GM10266 (cell line): ENCODE measurements at regions not wholly inside any gene's neighbourhood (a gene's known extent, or its start where the extent isn't known, plus 50 kb on each side); places are given as distances from the start of the nearest gene placed in this dataset.

Experiments
- DNase-seq: peaks from one replicate; pipeline ENCODE4 v3.0.0; 2012; ENCODE audit errors: extremely low spot score
- TF ChIP-seq, protein P1 (sequence below): IDR thresholded peaks from 2 replicates; pipeline ENCODE4 v1.5.1; 2012; ENCODE audit warnings: mild to moderate bottlenecking, low read depth; ENCODE audit not compliant: control insufficient read depth, insufficient read depth; ENCODE audit errors: missing control alignments

- no peak for DNase-seq
- TF ChIP-seq, protein P1, sequence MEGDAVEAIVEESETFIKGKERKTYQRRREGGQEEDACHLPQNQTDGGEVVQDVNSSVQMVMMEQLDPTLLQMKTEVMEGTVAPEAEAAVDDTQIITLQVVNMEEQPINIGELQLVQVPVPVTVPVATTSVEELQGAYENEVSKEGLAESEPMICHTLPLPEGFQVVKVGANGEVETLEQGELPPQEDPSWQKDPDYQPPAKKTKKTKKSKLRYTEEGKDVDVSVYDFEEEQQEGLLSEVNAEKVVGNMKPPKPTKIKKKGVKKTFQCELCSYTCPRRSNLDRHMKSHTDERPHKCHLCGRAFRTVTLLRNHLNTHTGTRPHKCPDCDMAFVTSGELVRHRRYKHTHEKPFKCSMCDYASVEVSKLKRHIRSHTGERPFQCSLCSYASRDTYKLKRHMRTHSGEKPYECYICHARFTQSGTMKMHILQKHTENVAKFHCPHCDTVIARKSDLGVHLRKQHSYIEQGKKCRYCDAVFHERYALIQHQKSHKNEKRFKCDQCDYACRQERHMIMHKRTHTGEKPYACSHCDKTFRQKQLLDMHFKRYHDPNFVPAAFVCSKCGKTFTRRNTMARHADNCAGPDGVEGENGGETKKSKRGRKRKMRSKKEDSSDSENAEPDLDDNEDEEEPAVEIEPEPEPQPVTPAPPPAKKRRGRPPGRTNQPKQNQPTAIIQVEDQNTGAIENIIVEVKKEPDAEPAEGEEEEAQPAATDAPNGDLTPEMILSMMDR: no peak
These were observed 53.5 kb downstream of the PAGE2 start for GRCh38 chrX:55142206-55142918.

DNA sequence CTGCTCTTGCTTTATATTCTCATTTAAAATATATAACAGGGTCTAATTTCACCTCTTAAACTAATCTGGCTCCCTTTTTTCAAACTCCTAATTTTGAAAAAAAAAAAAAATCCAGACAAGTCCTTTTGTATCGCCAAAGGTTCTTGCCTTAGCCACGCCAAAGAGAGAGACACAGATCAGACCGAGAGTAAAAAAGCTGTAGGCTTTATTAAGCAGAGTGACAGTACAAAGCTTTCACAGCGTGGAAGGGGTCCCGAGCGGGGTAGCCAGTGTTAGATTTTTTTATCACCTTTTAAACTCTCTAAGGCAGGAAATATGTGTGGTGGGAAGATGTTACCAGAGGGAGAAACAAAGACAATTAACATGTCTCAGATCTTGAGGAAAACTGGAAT is 54.1 kb downstream of the PAGE2 start:
- DNase-seq: no peak
- TF ChIP-seq, protein P1: no peak

DNA sequence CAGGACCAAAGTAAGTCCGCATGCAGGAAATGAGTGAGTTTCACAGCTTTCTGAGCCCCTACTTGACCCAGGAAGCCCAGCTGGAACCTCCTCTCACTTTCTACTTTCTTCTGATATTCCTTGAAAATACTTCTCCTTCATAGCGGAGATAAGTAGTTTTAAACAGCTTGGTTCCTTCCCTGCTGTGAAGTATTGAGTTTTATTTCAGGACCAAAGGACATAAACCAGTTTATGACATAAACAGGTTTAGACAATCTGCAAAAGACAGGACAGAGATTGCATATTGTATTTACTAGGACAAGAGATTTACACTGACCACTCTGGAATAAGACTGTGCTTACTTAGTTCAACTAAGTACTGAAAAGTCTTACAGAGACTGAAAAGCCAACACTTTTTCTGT is 54.8 kb downstream of the PAGE2 start:
- TF ChIP-seq, protein P1: no peak
- no peak for DNase-seq

DNA sequence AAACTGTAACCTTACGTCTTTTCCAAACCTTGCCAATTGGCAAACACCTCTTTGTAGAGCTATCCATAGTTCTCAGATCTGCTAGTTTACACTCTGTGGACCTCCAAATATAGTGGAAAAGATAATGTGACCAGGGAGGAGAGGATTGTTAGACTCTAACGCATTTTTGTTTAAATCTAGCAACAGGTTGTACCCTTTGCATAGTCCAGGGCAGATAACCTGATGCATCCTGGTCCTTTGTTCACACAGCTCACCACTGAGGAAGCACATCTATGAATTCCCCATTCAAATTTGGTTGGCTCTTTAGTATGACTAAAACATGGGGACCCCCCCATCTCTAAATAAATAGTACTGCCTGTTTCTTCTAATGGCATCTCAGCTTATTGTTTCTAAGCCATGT is 55.9 kb downstream of the PAGE2 start:
- no peak for DNase-seq
- TF ChIP-seq, protein P1: no peak

DNA sequence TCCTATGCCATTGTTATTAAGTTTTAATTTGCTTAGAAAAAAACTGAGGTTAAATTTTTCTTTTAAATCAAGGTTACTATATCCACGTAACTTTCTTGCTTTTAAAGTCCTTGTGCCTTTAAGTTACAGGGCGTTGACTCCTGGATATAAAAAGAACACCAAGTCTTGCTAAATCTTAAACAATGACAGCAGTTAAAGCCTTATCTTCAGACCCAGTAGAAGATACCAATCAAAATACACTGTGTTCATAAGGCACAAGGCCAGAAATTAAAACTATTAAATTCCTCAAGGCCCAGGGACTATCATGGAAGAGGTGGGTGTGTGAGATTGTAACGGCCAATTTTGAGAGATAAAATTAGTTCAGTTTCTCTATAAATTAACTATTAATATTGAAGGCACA is 60.4 kb downstream of the PAGE2 start:
- DNase-seq: no peak
- TF ChIP-seq, protein P1: no peak

GRCh38 chrX:55151199-55151598 is 62.4 kb downstream of the PAGE2 start:
- DNase-seq: no peak
- TF ChIP-seq, protein P1: no peak

GRCh38 chrX:55159551-55159950 is 60.6 kb upstream of the PAGE5 start:
- DNase-seq: no peak
- TF ChIP-seq, protein P1: no peak
